A549 (cell line): ENCODE measurements at regions not wholly inside any gene's neighbourhood (a gene's known extent, or its start where the extent isn't known, plus 50 kb on each side); places are given as distances from the start of the nearest gene placed in this dataset.
"Not testable (repeated sequence)": the region's sequence is repeated elsewhere in the genome, so short reads cannot be mapped to it uniquely, and the experiment has no call there.

ENCODE experiments used
- ATAC-seq, 2 experiments: fragments of 200-7000 bp in 1 of 2; fragments of >200 bp in 1 of 2; cut with Nextera tagmentation in 1 of 2; cut with Tn5 transposase in 1 of 2; 3 replicates each; pipeline versions ENCODE4 v1.8.0 to v1.9.1; 2018 to 2020; ENCODE audit warnings: mild to moderate bottlenecking in 1 of 2, moderate library complexity in 1 of 2
- CTCF ChIA-PET: fragments of 300-600 bp; sonication (Branson Sonifier 250); formaldehyde crosslinking; extraction: SDS; loops from one replicate; lab custom pipeline; 2021; ENCODE audit warnings: antibody characterized with exemption, inconsistent platforms; lab: Yijun Ruan, JAX
- POLR2A ChIA-PET: fragments of 350-600 bp; formaldehyde crosslinking; extraction: SDS; loops from one replicate; lab custom pipeline; 2021; ENCODE audit warnings: antibody characterized with exemption, inconsistent platforms; lab: Yijun Ruan, JAX
- DNase-seq, 2 experiments: peaks; one replicate each; pipeline versions ENCODE4 v3.0.0 to v3.0.0-alpha.2; 2011 to 2016; ENCODE audit warnings: low read depth in 1 of 2, low spot score in 1 of 2
- FAIRE-seq: peaks from 2 replicates; lab custom pipeline; 2011; peaks lifted over from hg19 to GRCh38; lab: Jason Lieb, UNC
- H3K27ac ChIP-seq, 2 experiments: fragments of >200 bp; sonication (Bioruptor Twin); formaldehyde crosslinking; 3 replicates each; pipeline ENCODE4 v1.5.1; 2016 to 2017
- H3K4me1 ChIP-seq: fragments of >200 bp; sonication (Bioruptor Twin); formaldehyde crosslinking; 3 replicates; pipeline ENCODE4 v1.6.1; 2016
- H3K4me2 ChIP-seq: fragments of >200 bp; sonication (Bioruptor Twin); formaldehyde crosslinking; 3 replicates; pipeline ENCODE4 v1.6.1; 2016
- H3K4me3 ChIP-seq: fragments of >200 bp; sonication (Bioruptor Twin); formaldehyde crosslinking; 3 replicates; pipeline ENCODE4 v1.5.1; 2016
- H3K9me3 ChIP-seq: fragments of >200 bp; sonication (Bioruptor Twin); formaldehyde crosslinking; 3 replicates; pipeline ENCODE4 v1.6.1; 2016
- ATOH8 ChIP-seq: fragments of 250-450 bp; sonication (Bioruptor Pico); IDR thresholded peaks from 2 replicates; pipeline ENCODE4 v1.5.0; 2020; ENCODE audit warnings: low read depth, mild to moderate bottlenecking, moderate library complexity
- BCL3 ChIP-seq: fragments of >200 bp; sonication (Bioruptor Twin); formaldehyde crosslinking; IDR thresholded peaks from 3 replicates; pipeline ENCODE4 v1.6.1; 2016
- CHD4 ChIP-seq: fragments of 200-600 bp; sonication (generic); IDR thresholded peaks from 2 replicates; pipeline ENCODE4 v1.6.1; 2016; ENCODE audit warnings: antibody characterized with exemption, mild to moderate bottlenecking, borderline replicate concordance
- EHF ChIP-seq: fragments of 250-450 bp; sonication (Bioruptor Pico); IDR thresholded peaks from 2 replicates; pipeline ENCODE4 v1.5.0; 2020; ENCODE audit warnings: mild to moderate bottlenecking
- EHMT2 ChIP-seq: fragments of 200-600 bp; sonication (generic); IDR thresholded peaks from 2 replicates; pipeline ENCODE4 v1.6.1; 2016; ENCODE audit warnings: antibody characterized with exemption, low read depth, mild to moderate bottlenecking, moderate library complexity
- FOSB ChIP-seq: fragments of 250-450 bp; sonication (Bioruptor Pico); IDR thresholded peaks from 2 replicates; pipeline ENCODE4 v1.5.0; 2020; ENCODE audit warnings: mild to moderate bottlenecking, moderate library complexity
- FOXS1 ChIP-seq: fragments of 250-450 bp; sonication (Bioruptor Pico); IDR thresholded peaks from 2 replicates; pipeline ENCODE4 v1.5.0; 2020; ENCODE audit warnings: mild to moderate bottlenecking, moderate library complexity
- HDAC2 ChIP-seq: fragments of 200-600 bp; sonication (generic); IDR thresholded peaks from 2 replicates; pipeline ENCODE4 v1.6.1; 2016
- HES2 ChIP-seq: fragments of >200 bp; sonication (Bioruptor Twin); formaldehyde crosslinking; IDR thresholded peaks from 2 replicates; pipeline ENCODE4 v1.6.1; 2016
- HOXA7 ChIP-seq: fragments of 250-450 bp; sonication (Bioruptor Pico); IDR thresholded peaks from 2 replicates; pipeline ENCODE4 v1.5.0; 2020; ENCODE audit warnings: mild to moderate bottlenecking, moderate library complexity
- JUN ChIP-seq, 2 experiments: fragments of >200 bp; sonication (Bioruptor Twin); formaldehyde crosslinking; IDR thresholded peaks; 2 replicates in 1 of 2; 3 replicates in 1 of 2; pipeline ENCODE4 v1.6.1; 2016 to 2017
- MAZ ChIP-seq: fragments of 150-350 bp; IDR thresholded peaks from 2 replicates; pipeline ENCODE4 v1.6.1; 2014; ENCODE audit warnings: antibody characterized with exemption, low read depth, low read length, borderline replicate concordance
- POLR2A ChIP-seq: IDR thresholded peaks from 2 replicates; pipeline ENCODE4 v1.6.1; 2012; ENCODE audit warnings: mild to moderate bottlenecking, low read length
- RAD21 ChIP-seq, 2 experiments: fragments of >200 bp in 1 of 2; sonication (Bioruptor Twin) in 1 of 2; formaldehyde crosslinking in 1 of 2; IDR thresholded peaks in 1 of 2; conservative IDR thresholded peaks in 1 of 2; 2 replicates in 1 of 2; 3 replicates in 1 of 2; pipeline ENCODE4 v1.6.1; 2012 to 2018; ENCODE audit warnings: inconsistent platforms in 1 of 2
- RCOR1 ChIP-seq: fragments of 150-350 bp; IDR thresholded peaks from 2 replicates; pipeline ENCODE4 v1.6.1; 2014; ENCODE audit warnings: antibody characterized with exemption, low read length, low read depth
- REST ChIP-seq: fragments of 200-600 bp; sonication (generic); IDR thresholded peaks from 2 replicates; pipeline ENCODE4 v1.6.1; 2016; ENCODE audit warnings: antibody characterized with exemption, mild to moderate bottlenecking, moderate library complexity
- RNF2 ChIP-seq: fragments of 200-600 bp; sonication (generic); IDR thresholded peaks from 2 replicates; pipeline ENCODE4 v1.6.1; 2016; ENCODE audit warnings: low read depth, mild to moderate bottlenecking, antibody characterized with exemption, moderate library complexity, borderline replicate concordance
- SREBF2 ChIP-seq: fragments of 450-650 bp; IDR thresholded peaks from 2 replicates; pipeline ENCODE4 v1.6.1; 2014; ENCODE audit warnings: mild to moderate bottlenecking, moderate library complexity
- TFCP2L1 ChIP-seq: fragments of 250-450 bp; sonication (Bioruptor Pico); IDR thresholded peaks from 2 replicates; pipeline ENCODE4 v1.5.0; 2021; ENCODE audit warnings: mild to moderate bottlenecking
- TP53 ChIP-seq: fragments of 250-450 bp; sonication (Bioruptor Pico); IDR thresholded peaks from 2 replicates; pipeline ENCODE4 v1.5.0; 2021; ENCODE audit warnings: mild to moderate bottlenecking, moderate library complexity
- WGBS: methylation state at CpG from one replicate; pipeline ENCODE4 v1.1.6; 2017; ENCODE audit errors: missing lambda C conversion rate; 5-methylcytosine and 5-hydroxymethylcytosine counted together

- H3K4me1 ChIP-seq: no peaks in the 10 kb centered on the region
- FAIRE-seq: no peak
Observed at GRCh38 chr18:11343096-11343495, 193.7 kb upstream of the PIEZO2 start.

GRCh38 chr18:11342115-11342514 is 192.7 kb upstream of the PIEZO2 start:
- WGBS: 48% methylated on average over 5 of the region's 5 CpGs
- H3K4me1 ChIP-seq, H3K27ac ChIP-seq, H3K4me2 ChIP-seq, H3K9me3 ChIP-seq, ATAC-seq, CTCF ChIA-PET, FAIRE-seq, H3K4me3 ChIP-seq, DNase-seq, POLR2A ChIA-PET: not testable (repeated sequence)

More at GRCh38 chr18:11343096-11343495, 193.7 kb upstream of the PIEZO2 start:
- Histone ChIP-seq H3K4me2 (no peak overlapping the region), H3K4me3 (no peak overlapping the region), H3K9me3 (peaks cover 3% of the 10 kb centered on the region; the same call in 1 of the 3 replicates), H3K27ac (no peak overlapping the region)
- no peak for DNase-seq
- POLR2A ChIA-PET: no interaction called here
- 49% methylated on average over 4 of the region's 4 CpGs for WGBS
- CTCF ChIA-PET: no interaction called here
- no peak for ATAC-seq
- no peak for TF ChIP-seq POLR2A
- no peak for TF ChIP-seq EHF (CRISPR knock-in tag)
- no peak for TF ChIP-seq FOSB
- no peak for TF ChIP-seq SREBF2
- TF ChIP-seq TFCP2L1 (CRISPR knock-in tag): no peak
- TF ChIP-seq BCL3: no peak
- no peak for TF ChIP-seq JUN (IDR thresholded peaks at IDR 0.05)
- no peak for TF ChIP-seq ATOH8 (CRISPR knock-in tag)
- no peak for TF ChIP-seq FOXS1
- TF ChIP-seq REST: no peak
- no peak for TF ChIP-seq RNF2
- no peak for TF ChIP-seq RAD21 (conservative IDR thresholded peaks at IDR 0.05 in 1 of 2, IDR thresholded peaks at IDR 0.05 in 1 of 2)
- no peak for TF ChIP-seq HDAC2
- TF ChIP-seq CHD4: no peak
- TF ChIP-seq TP53 (CRISPR knock-in tag): no peak
- no peak for TF ChIP-seq RCOR1
- TF ChIP-seq EHMT2: no peak
- TF ChIP-seq MAZ: no peak

GRCh38 chr18:11339188-11339775 is 189.9 kb upstream of the PIEZO2 start:
- ATAC-seq (no peak), FAIRE-seq (no peak), DNase-seq (no peak)
- Histone ChIP-seq H3K4me3 (no peak overlapping the region), H3K4me2 (no peak overlapping the region), H3K27ac (no peak overlapping the region), H3K4me1 (no peaks in the 10 kb centered on the region), H3K9me3 (no peaks in the 10 kb centered on the region)
- ChIA-PET POLR2A (no interaction called here), CTCF (no interaction called here)
- TF ChIP-seq TFCP2L1 (CRISPR knock-in tag): no peak
- no peak for TF ChIP-seq HOXA7 (CRISPR knock-in tag)
- TF ChIP-seq POLR2A: no peak
- no peak for TF ChIP-seq HES2
- TF ChIP-seq SREBF2: no peak
